GM12891 (cell line): ENCODE measurements at regions not wholly inside any gene's neighbourhood (a gene's known extent, or its start where the extent isn't known, plus 50 kb on each side); places are given as distances from the start of the nearest gene placed in this dataset.

Experiments used
- DNase-seq: peaks from one replicate; pipeline ENCODE4 v3.0.0; 2011; ENCODE audit warnings: low spot score; ENCODE audit not compliant: insufficient read length
- FAIRE-seq: peaks from 2 replicates; lab custom pipeline; 2011; peaks lifted over from hg19 to GRCh38; lab: Jason Lieb, UNC
- PAX5 ChIP-seq: IDR thresholded peaks from 2 replicates; pipeline ENCODE4 v1.6.1; 2011; ENCODE audit warnings: low read length, moderate library complexity, mild to moderate bottlenecking; ENCODE audit not compliant: insufficient read depth, severe bottlenecking
- POLR2A ChIP-seq: IDR thresholded peaks from 2 replicates; pipeline ENCODE4 v1.6.1; 2011; ENCODE audit warnings: low read depth, low read length, control low read depth
- POLR2AphosphoS5 ChIP-seq: IDR thresholded peaks from 2 replicates; pipeline ENCODE4 v1.6.1; 2011; ENCODE audit warnings: low read depth, low read length, control low read depth
- POU2F2 ChIP-seq: IDR thresholded peaks from 2 replicates; pipeline ENCODE4 v1.6.1; 2011; ENCODE audit warnings: low read depth, mild to moderate bottlenecking, control low read depth, low read length, moderate library complexity
- SPI1 ChIP-seq: IDR thresholded peaks from 2 replicates; pipeline ENCODE4 v1.6.1; 2011; ENCODE audit warnings: low read depth, low read length, control low read depth
- TAF1 ChIP-seq: IDR thresholded peaks from 2 replicates; pipeline ENCODE4 v1.6.1; 2011; ENCODE audit warnings: low read depth, low read length, control low read depth

DNA sequence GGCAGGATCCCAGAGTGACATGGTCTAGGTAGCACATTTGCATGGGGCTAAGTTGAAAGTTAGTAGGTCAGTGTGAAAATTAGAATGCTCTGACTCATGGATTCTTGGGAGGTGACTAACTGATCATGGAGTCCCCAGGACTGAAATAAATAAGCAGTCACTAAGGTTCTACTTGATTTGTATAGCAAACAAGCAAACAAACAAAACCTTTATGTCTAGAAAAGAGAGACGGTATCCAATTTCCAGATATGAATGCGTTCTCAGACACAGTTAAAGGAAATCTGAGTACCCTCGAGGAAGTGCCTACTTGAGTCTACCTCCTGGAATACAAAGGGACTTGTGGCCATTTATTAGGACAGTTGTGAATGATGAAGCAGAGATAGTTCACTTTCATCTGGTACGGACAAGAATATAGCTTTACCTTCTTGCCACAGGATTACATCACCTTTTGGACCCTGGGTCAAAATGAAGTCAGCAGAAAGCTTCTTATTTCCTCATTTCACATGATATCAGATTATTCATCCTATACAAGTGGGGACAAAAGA lies 54.3 kb upstream of the AGPS start:
- DNase-seq (no peak), FAIRE-seq (no peak)
- TF ChIP-seq POLR2A (no peak), TAF1 (no peak), PAX5 (no peak), POLR2AphosphoS5 (no peak), POU2F2 (no peak), SPI1 (no peak)

DNA sequence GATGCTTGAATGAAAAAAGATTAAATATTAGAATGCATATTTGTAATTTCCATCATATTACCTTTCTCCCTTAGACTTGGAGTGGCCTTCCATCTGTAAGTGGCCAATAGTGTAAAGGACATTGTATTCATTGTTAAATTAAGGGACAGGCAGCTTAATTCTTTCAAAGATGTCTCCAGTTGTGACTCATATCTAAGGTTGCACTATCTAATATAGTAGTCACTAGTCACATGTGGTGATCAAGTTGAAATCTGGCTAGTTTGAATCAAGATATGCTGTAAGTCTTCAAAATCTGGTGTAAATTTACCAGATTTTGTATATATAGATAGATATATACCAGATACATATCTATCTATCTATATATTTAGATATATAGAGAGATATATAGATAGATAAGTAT lies 52.4 kb upstream of the AGPS start:
- TF ChIP-seq TAF1 (no peak), PAX5 (no peak), POLR2AphosphoS5 (no peak), POLR2A (no peak), POU2F2 (no peak), SPI1 (no peak)
- no peak for FAIRE-seq
- DNase-seq: no peak

GRCh38 chr2:177342736-177343135 lies 49.8 kb upstream of the AGPS start:
- TF ChIP-seq PAX5 (no peak), TAF1 (no peak), POLR2AphosphoS5 (no peak), POU2F2 (no peak), POLR2A (no peak), SPI1 (no peak)
- DNase-seq (no peak), FAIRE-seq (no peak)
